NCI-H526 (cell line): ENCODE measurements at regions not wholly inside any gene's neighbourhood (a gene's known extent, or its start where the extent isn't known, plus 50 kb on each side); places are given as distances from the start of the nearest gene placed in this dataset.

ENCODE experiments used
- DNase-seq, 2 experiments: peaks; one replicate each; lab custom pipeline; 2025; lab: John Stamatoyannopoulos, UW

DNA sequence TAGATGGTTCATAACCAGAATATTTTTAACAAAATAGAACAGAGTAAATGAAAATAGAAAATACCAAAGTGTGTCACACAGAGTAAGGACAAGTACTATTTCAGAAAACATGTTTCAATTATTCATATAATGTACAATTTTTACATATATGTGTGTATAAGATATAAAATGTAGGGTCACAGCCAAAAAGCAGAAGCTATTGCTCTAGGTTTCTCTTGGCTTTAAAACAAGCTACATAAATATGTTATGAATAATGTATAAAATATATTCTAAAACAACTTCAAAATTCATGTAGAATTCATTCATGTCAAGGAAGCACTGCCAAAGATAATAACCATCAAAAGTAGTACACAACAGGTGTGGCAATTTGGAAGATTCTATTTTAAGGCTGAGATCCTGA, 218.2 kb downstream of the TTC32 start:
- DNase-seq: no peak

DNA sequence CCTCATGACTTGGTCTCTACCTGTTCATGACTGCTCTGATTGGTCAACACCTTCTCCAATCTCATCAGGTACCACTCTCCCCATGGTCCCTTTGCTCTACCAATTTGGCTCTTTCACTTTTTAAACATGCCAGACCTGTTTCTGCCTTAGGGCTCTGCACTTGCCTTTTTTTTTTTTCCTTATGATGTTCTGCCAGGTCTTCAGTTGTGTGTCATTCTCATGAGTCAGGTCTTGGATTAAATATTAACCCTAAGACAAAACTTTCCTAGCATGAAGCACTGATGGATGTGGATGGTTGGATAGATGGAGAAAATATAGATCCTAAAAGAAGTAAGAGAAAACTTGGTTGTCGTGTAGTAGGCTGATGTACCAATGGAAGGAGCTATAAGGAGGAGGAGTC, 219.3 kb downstream of the TTC32 start:
- DNase-seq: no peak

DNA sequence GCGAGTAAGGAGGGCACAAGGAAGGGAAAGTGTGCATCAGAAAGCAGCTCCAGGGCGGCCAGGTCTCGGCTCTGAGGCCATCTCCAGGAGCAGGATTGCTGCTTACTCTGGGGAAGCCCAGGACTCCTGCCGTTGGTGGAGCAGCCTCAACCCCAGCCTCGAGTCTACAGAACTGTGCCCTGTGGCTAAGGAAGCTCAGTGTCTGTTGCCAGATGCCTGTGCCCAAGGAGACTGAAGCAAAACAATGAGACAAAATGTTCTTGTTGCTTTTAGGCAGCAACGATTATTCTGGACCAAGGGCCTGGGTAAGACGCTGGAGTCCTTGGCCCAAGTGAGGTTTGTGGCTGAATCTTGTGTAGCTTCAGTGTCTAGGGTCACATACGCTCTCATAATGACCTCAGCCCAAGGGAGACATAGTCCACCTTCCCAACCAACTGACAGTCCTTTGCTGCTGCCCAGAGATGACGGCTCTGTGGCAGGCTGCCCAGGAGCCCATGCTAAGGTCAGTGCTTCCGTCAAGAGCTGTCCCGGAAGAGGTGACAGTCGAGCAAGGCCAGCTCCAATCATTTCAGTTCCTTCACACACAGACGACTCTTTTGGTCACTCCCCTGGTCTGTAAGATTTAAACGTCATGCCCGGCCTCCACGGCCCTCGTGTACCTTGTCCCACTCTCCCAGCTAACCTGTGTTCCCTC, 223.8 kb downstream of the TTC32 start:
- no peak for DNase-seq

DNA sequence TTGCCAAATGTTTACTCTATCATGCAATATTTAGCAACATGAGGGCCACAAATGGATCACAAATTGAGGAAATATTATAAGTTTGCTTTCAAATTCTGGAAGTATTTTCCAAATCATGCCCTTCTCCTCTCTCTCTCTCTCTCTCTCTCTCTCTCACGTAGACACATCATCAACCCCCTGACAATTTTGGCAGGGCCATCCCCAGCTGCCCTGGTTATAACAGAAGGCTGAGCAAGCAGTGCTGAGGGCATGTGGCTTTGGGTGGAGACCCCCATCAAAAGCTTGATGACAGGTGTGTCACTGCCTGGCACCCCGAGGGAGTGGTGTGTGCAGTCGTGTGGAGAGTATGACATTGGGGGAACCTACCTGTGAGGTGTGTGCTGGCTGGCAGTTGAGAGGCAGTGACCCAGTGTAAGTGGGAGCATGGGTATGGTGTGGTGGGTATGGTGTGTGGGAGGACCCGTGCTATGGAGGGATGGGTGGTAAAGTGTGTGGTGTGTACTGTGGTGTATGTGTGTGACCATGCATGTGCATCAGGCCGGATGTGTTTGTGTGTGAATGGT, 224.5 kb downstream of the TTC32 start:
- no peak for DNase-seq

DNA sequence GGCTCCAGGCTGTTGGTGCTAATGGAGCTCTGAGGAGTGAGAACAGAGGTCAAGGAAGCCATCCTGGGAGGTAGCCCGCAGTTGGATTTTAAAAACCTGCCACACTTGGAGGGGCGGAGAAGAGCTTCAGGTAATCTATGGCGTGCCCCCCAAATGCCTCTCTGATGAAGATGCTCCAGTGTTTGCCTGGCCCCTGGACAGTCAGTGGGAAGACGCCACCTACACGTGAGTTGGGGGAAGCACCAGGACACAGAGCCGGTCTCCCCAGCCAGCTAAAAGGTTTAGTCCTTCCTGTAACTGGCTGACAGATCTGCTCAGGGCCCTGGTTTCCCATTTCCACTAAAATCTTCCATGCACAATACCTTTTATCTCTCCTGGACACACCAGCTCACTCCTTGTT, 225.0 kb downstream of the TTC32 start:
- peak in 1 of 2 experiments; percentile 18 for DNase-seq

DNA sequence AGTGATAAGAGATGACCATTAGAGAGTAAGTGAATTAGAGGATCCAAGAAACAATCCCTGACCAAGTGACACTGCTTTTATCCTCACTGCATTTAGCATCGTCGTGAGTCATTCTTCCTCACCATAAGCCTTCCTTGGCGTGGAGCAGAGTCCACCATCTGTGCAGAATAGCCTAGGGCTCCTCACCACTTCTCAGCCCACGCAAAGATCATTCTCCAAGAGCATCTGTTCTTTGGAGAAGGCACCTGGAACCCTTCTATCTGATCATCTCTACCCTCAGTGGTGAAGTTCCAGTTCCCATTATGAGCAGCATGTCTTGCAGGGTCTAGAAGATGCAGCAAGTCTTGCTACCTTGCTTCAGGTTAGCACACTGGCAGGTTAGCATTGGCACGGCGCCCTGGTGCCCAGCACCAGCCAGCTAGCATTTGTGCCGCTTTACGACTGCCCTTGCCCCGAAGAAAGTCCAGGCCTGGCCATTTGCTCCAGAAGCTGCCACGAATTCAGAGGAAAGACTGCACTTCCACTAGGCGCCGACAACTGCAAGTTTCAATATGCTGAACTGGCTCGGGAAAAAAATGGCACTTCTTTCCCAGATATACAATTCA, 225.8 kb downstream of the TTC32 start:
- DNase-seq: no peak

DNA sequence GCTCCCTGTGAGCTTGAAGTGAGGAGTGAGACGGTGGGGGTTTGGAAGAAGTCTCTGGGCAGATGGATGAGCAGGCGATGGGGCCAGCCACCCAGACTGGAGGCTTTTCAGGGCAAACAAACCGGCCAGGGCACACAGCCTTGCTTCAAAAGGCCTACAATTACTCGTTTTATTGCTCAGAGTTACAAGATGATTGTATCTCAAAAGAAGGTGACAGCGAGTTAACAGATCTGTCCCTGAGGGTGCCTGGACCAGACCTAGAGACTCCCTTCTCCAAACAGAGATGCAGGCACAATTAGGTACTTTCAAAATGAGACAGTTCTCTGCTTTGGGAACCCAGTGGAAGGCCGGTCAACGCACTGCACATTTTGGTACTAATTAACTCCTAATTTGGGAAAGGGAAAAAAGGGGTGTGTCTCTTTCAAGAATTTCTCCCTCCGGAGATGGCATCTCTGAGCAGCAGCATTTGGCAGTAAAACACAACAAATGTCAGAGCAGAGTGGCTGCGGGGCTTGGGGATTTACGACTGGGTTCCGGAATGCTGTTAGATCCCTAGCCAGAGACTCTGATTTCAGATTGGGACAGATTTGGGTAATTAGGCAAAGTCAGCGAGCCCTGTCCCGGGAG, 226.7 kb downstream of the TTC32 start:
- no peak for DNase-seq

DNA sequence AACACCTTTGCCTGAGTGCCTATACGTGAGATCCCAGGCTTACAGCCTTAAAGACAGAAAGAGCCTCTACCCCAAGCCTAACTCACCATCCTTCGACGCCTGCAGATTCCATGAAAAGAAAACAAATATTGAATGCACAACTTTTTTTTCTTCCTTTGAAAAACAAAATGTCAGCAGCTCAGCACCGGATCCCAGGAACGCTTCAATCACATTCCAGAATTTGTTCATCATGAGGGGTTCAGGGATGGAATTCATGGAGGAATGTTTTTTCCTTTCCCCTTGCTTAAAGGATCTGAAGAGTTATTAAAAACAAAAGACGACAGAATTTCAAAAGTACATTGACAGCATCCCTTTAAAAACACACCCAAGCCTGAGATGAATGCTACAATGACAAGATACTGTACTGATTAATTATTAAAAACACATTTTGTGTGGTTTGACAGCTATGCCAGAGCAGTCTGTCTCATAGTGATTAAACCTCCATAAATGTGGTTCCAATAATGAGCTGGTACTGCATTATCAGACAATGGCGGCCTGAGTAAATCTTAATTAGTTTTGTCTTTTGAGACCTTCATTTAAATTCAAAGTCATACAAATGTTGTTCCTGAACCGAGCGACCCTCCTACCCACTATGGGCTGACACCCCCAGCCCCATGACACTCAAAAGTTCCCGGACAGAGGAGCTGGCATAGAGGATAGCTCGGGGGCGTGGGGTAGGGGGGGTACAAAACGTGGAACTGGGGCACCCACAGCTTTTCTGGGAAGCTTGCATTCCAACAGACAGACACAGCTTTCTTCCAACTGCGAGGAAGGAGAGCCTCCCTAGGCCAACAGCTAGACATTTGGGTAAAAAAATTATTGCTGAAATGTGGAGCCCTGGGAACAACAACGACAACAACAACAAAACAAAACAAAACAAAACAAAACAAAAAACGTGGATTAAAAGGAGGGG, 227.5 kb downstream of the TTC32 start:
- DNase-seq: no peak

DNA sequence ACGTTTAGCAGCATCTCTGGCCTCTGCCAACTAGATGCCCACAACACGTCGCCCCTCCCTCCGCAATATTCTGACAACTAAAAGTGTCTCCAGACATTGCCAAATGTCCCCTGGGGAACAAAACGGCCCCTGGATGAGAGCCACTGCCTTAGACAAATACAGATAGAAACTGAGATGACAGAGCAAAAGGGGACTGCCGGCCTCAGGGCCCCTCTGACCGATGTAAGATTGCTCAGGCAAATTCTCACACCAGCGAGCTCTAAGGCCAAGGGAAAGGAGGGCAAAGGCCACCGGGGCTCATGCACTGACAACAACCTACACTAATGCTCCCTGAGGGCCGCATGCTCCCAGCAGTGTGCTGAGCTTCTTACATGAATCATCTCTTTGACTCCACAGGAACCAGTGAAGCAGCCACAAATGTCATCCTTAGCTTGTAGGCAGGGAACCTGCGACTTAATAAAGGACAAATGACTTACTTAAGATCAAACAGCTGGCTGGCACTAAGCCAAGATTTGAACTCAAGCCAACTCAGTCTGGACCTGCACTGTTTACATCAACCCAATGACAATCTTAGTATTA, 228.5 kb downstream of the TTC32 start:
- DNase-seq: peak in 1 of 2 experiments; percentile 11

DNA sequence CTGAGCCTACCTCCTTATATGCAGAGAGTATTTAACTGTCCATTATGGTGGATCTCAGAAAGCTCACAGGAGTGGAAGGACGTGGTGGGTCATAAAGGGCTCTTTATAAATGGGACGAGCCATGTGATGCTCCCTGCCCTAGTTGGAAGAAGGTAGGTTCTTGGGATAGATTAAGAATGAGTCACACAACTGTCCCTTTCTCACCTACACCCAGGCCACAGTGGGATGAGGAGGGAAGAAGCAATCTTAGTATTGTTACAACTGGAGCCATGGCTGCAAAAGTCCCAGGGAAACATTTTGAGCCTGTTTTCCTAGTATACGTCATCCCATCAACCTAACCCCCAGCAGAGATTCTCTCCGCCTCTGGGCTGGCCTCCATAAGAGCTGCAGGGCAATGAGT, 229.9 kb downstream of the TTC32 start:
- no peak for DNase-seq

DNA sequence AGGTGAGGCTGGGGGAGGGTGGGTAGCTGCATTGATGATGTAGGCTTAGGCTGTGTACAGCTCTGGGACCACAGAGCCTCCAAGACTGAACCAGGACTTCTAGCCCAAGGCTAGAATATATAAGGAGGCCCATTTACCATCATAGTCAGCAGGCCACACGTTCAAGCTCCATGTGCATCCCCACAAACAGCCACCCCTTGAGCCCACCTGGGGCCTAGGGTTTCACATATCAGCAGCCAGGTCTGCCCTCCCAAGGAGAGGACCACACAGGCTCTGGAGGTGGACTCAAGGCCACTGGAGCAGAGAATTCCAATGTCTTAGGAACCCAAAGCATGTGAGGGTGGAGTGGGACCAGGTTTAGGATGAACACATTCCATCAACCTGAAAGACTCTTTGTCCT, 230.5 kb downstream of the TTC32 start:
- no peak for DNase-seq

DNA sequence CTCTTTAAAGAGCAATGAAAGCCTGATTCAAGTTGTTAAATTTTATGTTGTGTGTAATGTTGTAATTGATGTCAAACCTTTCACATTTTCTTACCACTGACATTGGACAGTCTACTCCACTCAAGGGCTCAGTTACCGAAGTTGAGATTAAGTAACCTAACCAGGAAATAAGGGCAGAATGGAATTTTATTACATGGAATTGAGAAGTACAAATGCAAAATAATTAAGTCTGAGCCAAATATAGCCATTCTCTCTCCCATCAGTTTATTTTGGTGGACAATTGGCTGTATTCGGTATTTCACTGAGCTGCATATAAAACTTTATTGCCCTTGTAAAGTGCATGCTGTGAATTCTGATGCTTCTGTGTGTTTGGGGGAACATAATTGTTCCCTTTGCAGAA, 231.5 kb downstream of the TTC32 start:
- DNase-seq: no peak

DNA sequence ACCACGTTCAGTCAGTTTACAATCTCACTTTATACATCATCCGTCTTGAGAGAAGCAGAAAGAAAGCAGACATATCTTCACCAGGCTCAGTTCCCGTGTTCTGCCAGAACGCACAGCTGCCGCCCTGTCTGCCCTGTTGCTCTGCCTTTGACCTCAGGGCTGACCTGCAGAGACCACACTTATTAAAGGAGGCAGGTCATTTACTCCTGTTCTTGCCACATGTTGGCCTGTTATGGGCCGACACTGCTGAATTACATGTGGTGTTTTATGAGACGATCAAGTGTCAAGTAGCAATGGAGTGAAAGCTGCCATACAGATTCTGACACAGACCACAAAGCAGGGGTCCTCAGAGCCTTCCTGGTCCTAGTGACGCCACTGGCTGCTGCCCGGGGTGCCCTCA, 232.2 kb downstream of the TTC32 start:
- DNase-seq: no peak

DNA sequence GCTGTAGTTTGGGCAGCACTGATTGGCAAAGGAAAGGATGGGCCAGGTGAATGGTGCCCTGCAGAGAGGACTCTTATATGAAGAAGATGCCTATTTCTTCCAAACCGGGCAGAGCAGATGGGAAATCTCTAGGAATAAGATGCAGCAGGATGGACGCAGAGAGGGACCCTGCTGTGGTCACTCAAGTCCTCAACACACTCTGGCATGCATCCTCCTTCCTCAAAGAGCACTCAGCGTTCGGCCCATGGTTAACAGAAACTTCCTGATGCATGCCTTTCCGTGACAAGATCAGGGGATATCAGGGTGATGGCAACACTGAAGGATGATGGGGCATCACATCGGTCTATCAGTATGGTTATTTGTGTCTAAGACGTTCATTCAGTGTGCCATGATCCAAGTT, 232.7 kb downstream of the TTC32 start:
- DNase-seq: no peak

DNA sequence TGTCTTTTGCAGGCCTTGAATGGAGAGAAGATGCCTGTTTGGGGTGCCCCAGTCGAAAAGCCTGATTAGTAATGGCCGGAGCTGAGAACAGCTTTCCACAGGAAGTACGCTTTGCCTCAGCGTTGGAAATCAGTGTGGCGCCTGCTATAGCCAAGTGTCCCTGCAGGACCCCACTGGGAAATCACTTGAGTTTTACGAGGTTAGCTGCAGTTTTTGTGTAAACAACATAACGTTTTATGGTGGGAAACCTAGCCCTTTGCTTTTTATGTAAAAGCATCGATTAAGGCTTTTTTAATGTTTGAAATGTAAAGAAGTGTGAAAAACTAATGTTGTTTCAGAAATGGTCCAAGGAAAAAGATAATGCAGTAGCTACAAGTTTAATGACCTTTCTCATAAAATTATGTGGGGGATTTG, 234.2 kb downstream of the TTC32 start:
- no peak for DNase-seq

DNA sequence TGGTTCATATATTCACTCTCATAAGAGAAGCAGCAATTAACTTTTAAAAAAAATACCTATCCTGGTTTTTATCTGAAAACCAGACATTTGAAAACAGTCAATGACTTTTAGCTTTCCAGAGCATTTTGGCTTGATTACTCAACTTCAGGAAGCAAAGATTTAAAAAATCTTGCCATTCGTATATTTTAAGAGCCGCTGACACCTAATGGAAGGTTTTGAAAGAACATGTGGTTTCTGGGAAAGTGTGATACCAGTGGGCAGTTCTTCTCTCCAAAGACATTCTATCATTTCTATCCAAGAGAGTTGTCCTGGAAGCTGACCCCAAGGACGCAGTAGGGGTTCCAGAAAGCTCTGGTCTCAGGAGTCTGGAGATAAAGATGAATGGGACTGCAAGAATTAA, 234.7 kb downstream of the TTC32 start:
- peak in 1 of 2 experiments; percentile 29 for DNase-seq

DNA sequence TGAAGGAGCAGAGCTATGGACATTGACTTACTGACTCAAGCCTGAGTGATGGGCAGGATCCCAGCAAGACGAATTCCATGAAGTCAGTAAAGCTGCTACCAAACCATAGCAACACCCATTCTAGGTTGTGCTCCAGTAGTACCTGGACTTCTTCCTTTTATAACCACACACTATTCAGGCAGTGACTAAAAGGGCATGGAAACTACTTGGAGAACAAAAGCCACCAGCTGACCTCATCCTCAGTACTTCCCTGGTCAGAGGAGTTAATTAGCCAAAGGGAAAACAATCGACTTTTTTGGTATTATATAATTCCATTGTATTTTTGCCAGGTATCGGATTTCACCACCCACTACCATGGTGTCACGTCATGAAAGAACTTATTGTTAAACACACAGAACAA, 237.1 kb downstream of the TTC32 start:
- DNase-seq: no peak

DNA sequence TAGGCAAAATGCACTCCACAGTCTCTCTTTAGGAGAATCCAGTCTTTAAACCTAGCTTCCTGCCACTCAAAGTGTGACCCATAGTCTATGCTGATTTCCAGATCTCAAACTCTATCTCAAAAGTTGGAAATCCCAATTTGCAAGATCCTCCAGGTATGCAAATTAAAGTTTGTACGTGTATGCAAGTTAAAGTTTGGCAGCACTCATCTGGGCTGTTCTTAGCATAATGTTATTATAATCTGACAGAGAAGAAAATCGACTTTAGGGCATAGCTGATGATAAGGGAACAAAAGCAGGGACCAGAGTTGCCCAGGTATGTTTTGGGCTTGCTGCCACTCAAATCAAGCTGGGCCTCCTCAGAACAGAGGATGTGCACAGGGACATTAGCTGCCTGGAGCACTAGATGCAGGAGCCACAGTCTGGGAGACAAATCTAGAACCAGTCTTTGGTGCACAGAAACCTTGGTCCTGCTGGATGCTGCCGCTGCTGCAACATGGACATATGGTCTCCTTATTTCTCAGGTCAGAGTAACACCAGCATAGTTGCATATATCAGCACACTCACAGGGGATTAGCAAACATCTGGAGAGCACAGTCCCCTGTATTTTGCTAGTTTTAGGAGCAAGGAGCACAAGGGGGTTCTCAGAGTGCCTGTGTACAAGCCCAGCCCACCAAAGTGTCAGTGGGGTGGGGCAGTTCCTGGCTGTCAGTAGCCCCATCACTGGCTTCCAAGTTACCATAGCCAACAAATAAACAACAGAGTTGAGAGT, 242.6 kb downstream of the TTC32 start:
- no peak for DNase-seq

DNA sequence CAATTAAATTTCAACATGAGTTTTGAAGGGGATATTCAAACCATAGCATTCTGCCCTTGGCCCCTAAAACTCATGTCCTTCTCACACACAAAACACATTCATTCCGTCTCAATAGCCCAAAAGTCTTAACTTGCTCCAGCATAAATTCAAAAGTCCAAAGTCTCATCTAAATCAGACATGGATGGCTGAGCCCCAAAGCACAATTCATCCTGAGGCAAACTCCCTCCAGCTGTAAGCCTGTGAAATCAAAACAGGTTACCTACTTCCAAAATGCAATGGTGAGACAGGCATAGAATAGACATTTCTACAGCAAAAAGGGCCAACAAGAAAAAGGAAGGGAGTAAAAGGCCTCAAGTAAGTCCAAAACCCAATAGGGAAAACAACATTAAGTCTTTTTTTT, 245.8 kb downstream of the TTC32 start:
- DNase-seq: peak in 1 of 2 experiments; percentile 36

DNA sequence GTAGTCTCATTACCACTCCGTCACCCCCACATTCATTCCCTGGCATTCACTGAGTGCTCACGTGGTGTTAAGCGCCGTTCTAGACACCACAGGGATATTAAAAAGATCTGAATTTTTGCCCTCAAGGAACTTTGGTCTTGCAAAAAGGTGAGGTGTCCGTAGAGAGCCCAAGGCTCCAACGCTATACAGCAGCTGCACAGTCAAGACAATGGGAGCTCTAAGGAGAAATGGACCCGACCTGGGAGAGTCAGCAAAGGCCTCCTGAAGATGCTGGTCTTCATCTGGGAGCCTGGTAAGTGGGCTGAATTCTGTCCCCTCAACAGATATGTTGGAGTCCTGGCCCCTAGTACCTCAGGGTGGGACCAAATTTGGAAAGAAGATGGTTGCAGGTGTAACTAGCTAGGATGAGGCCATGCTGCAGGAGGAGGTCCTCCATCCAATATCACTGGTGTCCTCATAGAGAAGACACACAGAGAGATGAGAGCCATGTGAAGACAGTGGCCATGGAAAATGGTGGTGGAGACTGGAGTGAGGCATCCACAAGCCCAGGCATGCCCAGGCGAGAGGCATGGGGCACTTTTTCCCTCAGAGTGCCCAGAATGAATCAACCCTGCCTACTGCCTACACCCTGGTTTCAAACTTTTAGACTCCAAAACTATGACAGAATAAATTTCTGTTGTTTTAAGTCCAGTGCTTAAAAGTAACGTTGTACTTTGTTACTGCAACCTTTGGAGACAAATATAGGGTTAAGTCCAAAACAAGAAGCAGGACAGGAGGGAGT, 247.3 kb downstream of the TTC32 start:
- DNase-seq: no peak
